A549 (cell line): ENCODE measurements at regions not wholly inside any gene's neighbourhood (a gene's known extent, or its start where the extent isn't known, plus 50 kb on each side); places are given as distances from the start of the nearest gene placed in this dataset.

Source experiments
- CEBPB ChIP-seq, 2 experiments: fragments of >200 bp in 1 of 2; sonication (Bioruptor Twin) in 1 of 2; formaldehyde crosslinking in 1 of 2; IDR thresholded peaks; 2 replicates each; pipeline ENCODE4 v1.6.1; 2012 to 2016
- CTCF ChIP-seq: fragments of >200 bp; sonication (Bioruptor Twin); formaldehyde crosslinking; IDR thresholded peaks from 3 replicates; pipeline ENCODE4 v1.5.1; 2016
- MAX ChIP-seq: IDR thresholded peaks from 2 replicates; pipeline ENCODE4 v1.6.1; 2012
- MAZ ChIP-seq: fragments of 150-350 bp; IDR thresholded peaks from 2 replicates; pipeline ENCODE4 v1.6.1; 2014; ENCODE audit warnings: antibody characterized with exemption, low read depth, low read length, borderline replicate concordance
- POLR2A ChIP-seq: IDR thresholded peaks from 2 replicates; pipeline ENCODE4 v1.6.1; 2012; ENCODE audit warnings: mild to moderate bottlenecking, low read length
- RAD21 ChIP-seq, 2 experiments: fragments of >200 bp in 1 of 2; sonication (Bioruptor Twin) in 1 of 2; formaldehyde crosslinking in 1 of 2; IDR thresholded peaks in 1 of 2; conservative IDR thresholded peaks in 1 of 2; 2 replicates in 1 of 2; 3 replicates in 1 of 2; pipeline ENCODE4 v1.6.1; 2012 to 2018; ENCODE audit warnings: inconsistent platforms in 1 of 2
- SREBF2 ChIP-seq: fragments of 450-650 bp; IDR thresholded peaks from 2 replicates; pipeline ENCODE4 v1.6.1; 2014; ENCODE audit warnings: mild to moderate bottlenecking, moderate library complexity

- TF ChIP-seq CTCF (no peak), RAD21 (conservative IDR thresholded peaks at IDR 0.05 in 1 of 2, IDR thresholded peaks at IDR 0.05 in 1 of 2) (no peak), CEBPB (IDR thresholded peaks at IDR 0.05) (no peak), POLR2A (no peak), MAX (no peak), MAZ (no peak), SREBF2 (no peak)
These were observed 174.6 kb downstream of the PCTP start for GRCh38 chr17:55925440-55925839.
